ENCODE measurements at regions not wholly inside any gene's neighbourhood (a gene's known extent, or its start where the extent isn't known, plus 50 kb on each side); places are given as distances from the start of the nearest gene placed in this dataset.

GRCh38 chr18:39205565-39206195, 1640.1 kb upstream of the CELF4 start:
- no peaks in the 10 kb centered on the region for H3K27me3 ChIP-seq
- H3K4me1 ChIP-seq: no peaks in the 10 kb centered on the region
- no peaks in the 10 kb centered on the region for H3K36me3 ChIP-seq
- DNase-seq (ENCODE audit: low spot score in 2 of 2): no peak
- no peak overlapping the region for H3K4me3 ChIP-seq
- H3K9me3 ChIP-seq: no peaks in the 10 kb centered on the region
- TF ChIP-seq POLR2AphosphoS5 (IDR thresholded peaks at IDR 0.05): no peak
- TF ChIP-seq POLR2A (IDR thresholded peaks at IDR 0.05): no peak
- TF ChIP-seq CTCF (IDR thresholded peaks at IDR 0.05): no peak
- no peak overlapping the region for H3K27ac ChIP-seq
- intact Hi-C loops (cut with DNase I; ENCODE audit: low total_unique reads): no loop called here

- Histone ChIP-seq H3K4me1 (no peaks in the 10 kb centered on the region), H3K9me3 (no peaks in the 10 kb centered on the region), H3K36me3 (no peaks in the 10 kb centered on the region), H3K27me3 (no peaks in the 10 kb centered on the region), H3K4me3 (no peak overlapping the region), H3K27ac (no peak overlapping the region)
- no peak for TF ChIP-seq POLR2A (IDR thresholded peaks at IDR 0.05)
- no peak for TF ChIP-seq POLR2AphosphoS5 (IDR thresholded peaks at IDR 0.05)
- no peak for TF ChIP-seq CTCF (IDR thresholded peaks at IDR 0.05)
- no peak for DNase-seq (ENCODE audit: low spot score in 2 of 2)
- intact Hi-C loops (cut with DNase I; ENCODE audit: low total_unique reads): no loop called here
These were observed 1634.6 kb upstream of the CELF4 start for GRCh38 chr18:39200153-39200552.

- H3K4me3 ChIP-seq: no peak overlapping the region
- DNase-seq (ENCODE audit: low spot score in 2 of 2): no peak
- no peaks in the 10 kb centered on the region for H3K9me3 ChIP-seq
- H3K36me3 ChIP-seq: no peaks in the 10 kb centered on the region
- H3K4me1 ChIP-seq: no peaks in the 10 kb centered on the region
- no peak overlapping the region for H3K27ac ChIP-seq
- TF ChIP-seq CTCF (IDR thresholded peaks at IDR 0.05) (no peak), POLR2AphosphoS5 (IDR thresholded peaks at IDR 0.05) (no peak), POLR2A (IDR thresholded peaks at IDR 0.05) (no peak)
- no peaks in the 10 kb centered on the region for H3K27me3 ChIP-seq
- intact Hi-C loops (cut with DNase I; ENCODE audit: low total_unique reads): no loop called here
These were observed 1633.7 kb upstream of the CELF4 start for GRCh38 chr18:39199231-39199855.

- intact Hi-C loops (cut with DNase I; ENCODE audit: low total_unique reads): no loop called here
- no peaks in the 10 kb centered on the region for H3K9me3 ChIP-seq
- H3K4me1 ChIP-seq: no peaks in the 10 kb centered on the region
- no peaks in the 10 kb centered on the region for H3K27me3 ChIP-seq
- no peak for DNase-seq (ENCODE audit: low spot score in 2 of 2)
- H3K36me3 ChIP-seq: no peaks in the 10 kb centered on the region
- TF ChIP-seq POLR2A (IDR thresholded peaks at IDR 0.05) (no peak), CTCF (IDR thresholded peaks at IDR 0.05) (no peak), POLR2AphosphoS5 (IDR thresholded peaks at IDR 0.05) (no peak)
- H3K4me3 ChIP-seq: no peak overlapping the region
- no peak overlapping the region for H3K27ac ChIP-seq
These were observed 1632.8 kb upstream of the CELF4 start for GRCh38 chr18:39198376-39198775.

GRCh38 chr18:39191931-39192330, 1626.3 kb upstream of the CELF4 start:
- no peaks in the 10 kb centered on the region for H3K9me3 ChIP-seq

More at GRCh38 chr18:39191931-39192330, 1626.3 kb upstream of the CELF4 start:
- Histone ChIP-seq H3K27me3 (no peaks in the 10 kb centered on the region), H3K36me3 (no peaks in the 10 kb centered on the region), H3K4me3 (no peak overlapping the region), H3K27ac (no peak overlapping the region), H3K4me1 (no peaks in the 10 kb centered on the region)
- intact Hi-C loops (cut with DNase I; ENCODE audit: low total_unique reads): no loop called here
- DNase-seq (ENCODE audit: low spot score in 2 of 2): no peak
- no peak for TF ChIP-seq POLR2A (IDR thresholded peaks at IDR 0.05)
